Stomach (tissue), 8 donors: ENCODE measurements at regions not wholly inside any gene's neighbourhood (a gene's known extent, or its start where the extent isn't known, plus 50 kb on each side); places are given as distances from the start of the nearest gene placed in this dataset.
"Not testable (repeated sequence)": the region's sequence is repeated elsewhere in the genome, so short reads cannot be mapped to it uniquely, and the experiment has no call there.

ENCODE experiments used
- DNase-seq, 2 donors: peaks; one replicate each; pipeline versions ENCODE4 v3.0.0 to v3.0.0-alpha.2; 2013 to 2019
- H3K27ac ChIP-seq, 5 donors: fragments of 200-600 bp in 4 of 5; sonication (generic) in 4 of 5; one replicate each; pipeline ENCODE4 v1.5.1; 2013 to 2019; ENCODE audit warnings: mild to moderate bottlenecking in 1 of 5, moderate library complexity in 1 of 5
- H3K27me3 ChIP-seq, 3 donors: fragments of 200-600 bp; sonication (generic); one replicate each; pipeline ENCODE4 v1.5.1; 2017 to 2019; ENCODE audit warnings: mixed run types in 1 of 3
- H3K36me3 ChIP-seq, 4 donors: fragments of 200-600 bp; sonication (generic); 1 replicate in 3 of 4; 2 replicates in 1 of 4; pipeline ENCODE4 v1.5.1; 2016 to 2019
- H3K4me1 ChIP-seq, 4 donors: fragments of 200-600 bp; sonication (generic); one replicate each; pipeline ENCODE4 v1.5.1; 2016 to 2019
- H3K4me3 ChIP-seq, 4 donors: fragments of 200-600 bp; sonication (generic) in 3 of 4; one replicate each; pipeline ENCODE4 v1.5.1; 2016 to 2019; ENCODE audit warnings: mild to moderate bottlenecking in 1 of 4
- H3K9me3 ChIP-seq, 4 donors: fragments of 200-600 bp; sonication (generic); one replicate each; pipeline ENCODE4 v1.5.1; 2016 to 2019
- EP300 ChIP-seq: sonication (generic); formaldehyde crosslinking; IDR thresholded peaks from one replicate; pipeline ENCODE4 v1.6.1; 2017; ENCODE audit warnings: antibody characterized with exemption
- POLR2A ChIP-seq, 4 donors: fragments of 450-650 bp; IDR thresholded peaks; one replicate each; pipeline ENCODE4 v1.6.1; 2016; ENCODE audit warnings: antibody characterized with exemption in 4 of 4, control low read depth in 2 of 4, mild to moderate bottlenecking in 1 of 4, moderate library complexity in 1 of 4
- POLR2AphosphoS5 ChIP-seq, 3 donors: sonication (generic); formaldehyde crosslinking; IDR thresholded peaks; one replicate each; pipeline ENCODE4 v1.6.1; 2016; ENCODE audit warnings: antibody characterized with exemption in 3 of 3
- WGBS, 5 donors: extraction: QIAGEN DNeasy Blood & Tissue Kit in 3 of 5; methylation state at CpG; one replicate each; pipeline versions ENCODE4 v1.1.5 to v1.1.7; 2013 to 2018; 5-methylcytosine and 5-hydroxymethylcytosine counted together
- intact Hi-C: fragments of 100-400 bp; cut with DNase I; formaldehyde crosslinking; loops from one replicate; pipeline ENCODE4 v1.15.1; 2023; ENCODE audit warnings: low total_unique reads
- TF ChIP-seq, protein P1 (sequence below), 7 experiments: fragments of 450-650 bp in 4 of 7; fragments of 200-600 bp in 3 of 7; sonication (generic) in 3 of 7; IDR thresholded peaks; one replicate each; pipeline ENCODE4 v1.5.1; 2016 to 2019; ENCODE audit warnings: antibody characterized with exemption in 7 of 7, control low read depth in 2 of 7, mild to moderate bottlenecking in 1 of 7
- donor health status: healthy with polysubstance abuse.
- donor health status: Bipolar disorder and iron deficiency.
- donor health status: healthy.

DNA sequence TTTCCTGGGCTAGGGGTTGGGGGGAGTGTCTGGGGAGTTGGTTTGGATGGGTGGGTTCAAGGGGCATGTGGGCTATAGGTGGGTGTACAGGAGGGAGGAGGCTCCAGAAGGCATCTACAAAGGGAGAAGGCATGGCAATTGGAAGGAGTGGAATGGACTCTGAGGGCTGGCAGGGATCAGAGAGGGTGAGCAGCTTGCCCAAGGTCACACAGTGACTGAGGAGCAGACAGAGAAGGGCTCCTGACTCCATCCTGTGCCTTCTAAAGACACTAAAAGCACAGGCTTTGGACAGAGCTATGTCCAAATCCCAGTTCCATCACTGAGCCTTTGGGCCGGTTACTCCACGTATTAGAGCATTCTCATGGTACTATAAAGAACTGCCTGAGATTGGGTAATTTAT, 151.8 kb downstream of the PTPRU start:
- Histone ChIP-seq H3K27ac (no peak overlapping the region), H3K4me1 (no peaks in the 10 kb centered on the region), H3K27me3 (peaks cover 0 to 96% (median 17%) of the 10 kb centered on the region in 3 donors), H3K36me3 (no peaks in the 10 kb centered on the region), H3K4me3 (no peak overlapping the region), H3K9me3 (no peaks in the 10 kb centered on the region)
- intact Hi-C loops = no loop called here
- 74 to 95% (median 88%) methylated on average over 2 of the region's 2 CpGs for whole genome bisulfite sequencing, 5 donors
- DNase-seq = no peak
- TF ChIP-seq, protein P1, sequence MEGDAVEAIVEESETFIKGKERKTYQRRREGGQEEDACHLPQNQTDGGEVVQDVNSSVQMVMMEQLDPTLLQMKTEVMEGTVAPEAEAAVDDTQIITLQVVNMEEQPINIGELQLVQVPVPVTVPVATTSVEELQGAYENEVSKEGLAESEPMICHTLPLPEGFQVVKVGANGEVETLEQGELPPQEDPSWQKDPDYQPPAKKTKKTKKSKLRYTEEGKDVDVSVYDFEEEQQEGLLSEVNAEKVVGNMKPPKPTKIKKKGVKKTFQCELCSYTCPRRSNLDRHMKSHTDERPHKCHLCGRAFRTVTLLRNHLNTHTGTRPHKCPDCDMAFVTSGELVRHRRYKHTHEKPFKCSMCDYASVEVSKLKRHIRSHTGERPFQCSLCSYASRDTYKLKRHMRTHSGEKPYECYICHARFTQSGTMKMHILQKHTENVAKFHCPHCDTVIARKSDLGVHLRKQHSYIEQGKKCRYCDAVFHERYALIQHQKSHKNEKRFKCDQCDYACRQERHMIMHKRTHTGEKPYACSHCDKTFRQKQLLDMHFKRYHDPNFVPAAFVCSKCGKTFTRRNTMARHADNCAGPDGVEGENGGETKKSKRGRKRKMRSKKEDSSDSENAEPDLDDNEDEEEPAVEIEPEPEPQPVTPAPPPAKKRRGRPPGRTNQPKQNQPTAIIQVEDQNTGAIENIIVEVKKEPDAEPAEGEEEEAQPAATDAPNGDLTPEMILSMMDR (IDR thresholded peaks at IDR 0.05) = no peak

DNA sequence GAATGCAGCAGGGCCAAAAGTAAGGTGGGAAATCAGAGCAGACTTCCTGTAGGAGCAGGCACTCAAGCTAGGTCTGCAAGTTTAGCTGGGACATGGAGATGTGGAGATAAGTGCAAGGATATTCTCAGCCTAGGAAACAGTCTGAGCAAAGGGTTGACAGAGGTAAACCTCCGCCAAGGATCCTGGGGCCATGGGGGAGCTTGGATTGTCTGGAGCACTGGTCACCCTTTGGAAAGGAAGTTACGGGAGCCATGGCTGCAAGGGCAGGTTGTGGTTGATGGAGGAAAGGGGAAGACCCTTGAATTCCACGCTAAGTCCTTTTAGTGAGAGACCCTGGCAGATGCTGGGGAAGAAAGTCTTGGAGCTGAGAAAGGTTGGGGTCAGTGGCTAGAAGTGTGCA, 150.9 kb downstream of the PTPRU start:
- Histone ChIP-seq H3K36me3 (no peaks in the 10 kb centered on the region), H3K27ac (no peak overlapping the region), H3K27me3 (peaks cover 0 to 96% (median 17%) of the 10 kb centered on the region in 3 donors), H3K9me3 (no peaks in the 10 kb centered on the region), H3K4me1 (no peaks in the 10 kb centered on the region), H3K4me3 (no peak overlapping the region)
- TF ChIP-seq POLR2A (IDR thresholded peaks at IDR 0.05) (no peak), POLR2AphosphoS5 (IDR thresholded peaks at IDR 0.05) (no peak), EP300 (no peak)
- TF ChIP-seq, protein P1 (IDR thresholded peaks at IDR 0.05) = no peak
- no peak for DNase-seq
- intact Hi-C loops = no loop called here
- 70 to 82% (median 72%) methylated on average over 3 of the region's 3 CpGs for WGBS, 5 donors

DNA sequence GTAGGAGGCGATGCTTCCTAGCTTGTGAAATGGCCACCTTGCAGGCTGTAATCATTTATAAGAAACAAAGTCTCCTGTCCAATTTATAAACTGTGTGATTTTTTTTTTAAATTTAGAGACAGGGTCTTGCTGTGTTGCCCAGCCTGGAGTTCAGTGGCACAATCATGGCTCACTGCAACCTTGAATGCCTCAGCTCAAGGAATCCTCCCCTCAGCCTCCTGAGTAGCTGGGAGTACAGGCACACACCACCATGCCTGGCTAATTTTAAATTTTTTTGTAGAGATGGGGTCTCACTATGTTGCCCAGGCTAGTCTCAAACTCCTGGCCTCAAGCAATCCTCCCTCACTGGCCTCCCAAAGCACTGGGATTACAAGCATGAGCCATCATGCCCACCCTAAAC, 150.1 kb downstream of the PTPRU start:
- DNase-seq, H3K36me3 ChIP-seq, intact Hi-C loops, H3K27ac ChIP-seq, H3K9me3 ChIP-seq, H3K4me1 ChIP-seq, H3K4me3 ChIP-seq: not testable (repeated sequence)
- peaks cover 0 to 96% (median 14%) of the 10 kb centered on the region in 3 donors for H3K27me3 ChIP-seq
- WGBS, 5 donors = 84 to 95% (median 92%) methylated on average over 1 of the region's 1 CpG

DNA sequence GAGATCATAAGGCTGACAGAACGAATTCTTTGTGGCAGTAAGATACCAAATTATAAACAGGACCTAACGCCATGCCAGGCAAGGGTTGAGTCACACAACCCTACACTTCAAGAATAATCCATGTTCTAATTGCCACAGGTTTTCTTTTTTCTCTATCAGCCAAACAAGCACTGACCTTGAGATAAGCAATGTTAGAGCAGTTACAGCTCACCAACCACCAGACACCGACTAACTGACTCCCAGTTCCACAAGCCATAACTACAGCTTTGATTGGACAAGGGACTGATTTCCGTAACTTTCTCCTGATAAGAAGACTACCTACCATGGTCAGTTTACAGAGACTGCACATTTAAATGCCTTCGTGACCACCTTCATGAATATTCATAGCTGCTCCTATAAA, 149.6 kb downstream of the PTPRU start:
- peak in 1 of 2 donors; percentile 38 for DNase-seq
- Histone ChIP-seq H3K36me3 (no peaks in the 10 kb centered on the region), H3K27me3 (peaks cover 0 to 91% (median 12%) of the 10 kb centered on the region in 3 donors), H3K9me3 (no peaks in the 10 kb centered on the region), H3K27ac (no peak overlapping the region), H3K4me3 (no peak overlapping the region), H3K4me1 (no peaks in the 10 kb centered on the region)
- TF ChIP-seq EP300 (no peak), POLR2AphosphoS5 (IDR thresholded peaks at IDR 0.05) (no peak)
- intact Hi-C loops = no loop called here
- 21 to 48% (median 31%) methylated on average over 5 of the region's 5 CpGs for WGBS, 5 donors

DNA sequence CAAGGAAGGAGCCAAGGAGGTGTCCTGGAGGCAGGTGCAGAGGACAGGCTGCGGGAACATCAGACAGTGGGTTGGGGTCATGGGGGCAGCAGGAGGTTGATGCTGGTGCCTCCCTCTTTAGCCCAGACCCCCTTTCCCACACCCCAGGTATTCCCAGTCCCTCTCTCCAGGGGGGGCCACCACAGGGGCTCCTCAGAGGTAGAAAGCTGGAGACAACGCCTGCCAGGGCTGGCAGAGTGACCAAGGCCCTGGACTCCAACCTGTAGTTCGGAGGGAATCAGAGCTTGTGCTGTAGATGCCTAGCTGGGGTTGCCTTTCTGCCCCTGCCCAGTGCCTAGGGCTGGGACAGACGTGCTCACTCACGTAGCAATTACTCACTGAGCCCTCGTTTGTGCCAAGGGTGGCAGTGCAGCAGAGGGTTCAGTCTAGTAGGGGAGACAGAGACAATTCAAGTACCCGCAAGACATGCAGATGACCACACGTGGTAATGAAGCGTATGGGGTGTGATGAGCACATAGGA, 148.2 kb downstream of the PTPRU start:
- H3K36me3 ChIP-seq = no peaks in the 10 kb centered on the region
- H3K4me1 ChIP-seq = no peaks in the 10 kb centered on the region
- no peak overlapping the region for H3K27ac ChIP-seq
- 72 to 83% (median 79%) methylated on average over 7 to 9 of the region's 9 CpGs for WGBS, 5 donors
- intact Hi-C loops = no loop called here
- peaks cover 0 to 79% (median 13%) of the 10 kb centered on the region in 3 donors for H3K27me3 ChIP-seq
- H3K4me3 ChIP-seq = no peak overlapping the region
- TF ChIP-seq POLR2A (IDR thresholded peaks at IDR 0.05) (no peak), EP300 (no peak), POLR2AphosphoS5 (IDR thresholded peaks at IDR 0.05) (no peak)
- TF ChIP-seq, protein P1 (IDR thresholded peaks at IDR 0.05) = no peak
- peaks cover 0 to 13% (median 4%) of the 10 kb centered on the region in 4 donors for H3K9me3 ChIP-seq
- DNase-seq = no peak
